Small intestine (tissue), 7 donors: ENCODE measurements at regions not wholly inside any gene's neighbourhood (a gene's known extent, or its start where the extent isn't known, plus 50 kb on each side); places are given as distances from the start of the nearest gene placed in this dataset.

Experiments used
- DNase-seq, 2 donors: peaks; one replicate each; pipeline versions ENCODE4 v3.0.0 to v3.0.0-alpha.2; 2013
- FAIRE-seq: peaks from 2 replicates; lab custom pipeline; 2012; peaks lifted over from hg19 to GRCh38; lab: Jason Lieb, UNC
- H3K27ac ChIP-seq, 3 donors: one replicate each; pipeline ENCODE4 v1.5.1; 2013; ENCODE audit warnings: low read length in 2 of 3, mild to moderate bottlenecking in 2 of 3, control low read depth in 1 of 3, inconsistent platforms in 1 of 3, low read depth in 1 of 3, moderate library complexity in 1 of 3
- H3K27me3 ChIP-seq, 3 donors: one replicate each; pipeline ENCODE4 v1.6.1; 2013; ENCODE audit warnings: low read length in 3 of 3, inconsistent platforms in 1 of 3; ENCODE audit not compliant: control insufficient read depth in 3 of 3, insufficient read depth in 3 of 3
- H3K36me3 ChIP-seq, 3 donors: one replicate each; pipeline ENCODE4 v1.6.1; 2013; ENCODE audit warnings: low read length in 3 of 3, inconsistent platforms in 1 of 3, low read depth in 1 of 3, mild to moderate bottlenecking in 1 of 3, moderate library complexity in 1 of 3; ENCODE audit not compliant: control insufficient read depth in 3 of 3, insufficient read depth in 2 of 3
- H3K4me1 ChIP-seq, 3 donors: one replicate each; pipeline ENCODE4 v1.6.1; 2013; ENCODE audit warnings: low read length in 2 of 3, inconsistent platforms in 1 of 3, low read depth in 1 of 3, mild to moderate bottlenecking in 1 of 3, moderate library complexity in 1 of 3; ENCODE audit not compliant: control insufficient read depth in 3 of 3, insufficient read depth in 2 of 3
- H3K4me3 ChIP-seq, 3 donors: one replicate each; pipeline ENCODE4 v1.5.1; 2013; ENCODE audit warnings: low read length in 3 of 3, control low read depth in 1 of 3, inconsistent platforms in 1 of 3, low read depth in 1 of 3, mild to moderate bottlenecking in 1 of 3, moderate library complexity in 1 of 3
- H3K9me3 ChIP-seq, 2 donors: one replicate each; pipeline ENCODE4 v1.6.1; 2013; ENCODE audit warnings: low read depth in 1 of 2, low read length in 1 of 2; ENCODE audit not compliant: control insufficient read depth in 2 of 2, insufficient read depth in 1 of 2
- WGBS, 3 donors: extraction: QIAGEN DNeasy Blood & Tissue Kit; methylation state at CpG; one replicate each; pipeline ENCODE4 v1.1.7; 2013; 5-methylcytosine and 5-hydroxymethylcytosine counted together
- donor health status: healthy with polysubstance abuse.
- donor health status: control.
- donor health status: control.
- donor health status: Bipolar disorder and iron deficiency.
- donor health status: healthy.

DNA sequence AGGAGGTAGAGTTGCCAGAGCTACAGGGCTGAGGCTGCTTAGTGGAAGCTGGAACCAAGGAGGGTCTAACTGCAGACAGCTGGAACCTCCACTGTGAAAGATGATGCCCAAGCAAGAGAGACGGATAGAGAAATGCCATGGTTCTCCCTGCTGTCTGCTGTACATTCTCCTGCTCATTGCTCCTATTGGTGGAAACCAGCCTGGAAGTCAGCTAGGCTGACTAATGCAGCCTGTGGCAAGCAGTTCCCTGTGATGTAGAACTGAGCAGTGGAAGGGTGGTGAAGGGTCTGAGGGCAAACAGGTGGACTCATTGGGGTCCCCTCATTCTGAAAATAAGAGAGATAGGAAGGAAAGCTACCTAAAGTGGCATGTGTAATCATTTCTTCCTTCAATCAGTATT, 563.6 kb downstream of the SLC4A3 start:
- Histone ChIP-seq H3K27me3 (no peaks in the 10 kb centered on the region), H3K4me1 (no peaks in the 10 kb centered on the region), H3K4me3 (no peak overlapping the region), H3K27ac (no peak overlapping the region), H3K9me3 (peaks cover 0 to 9% of the 10 kb centered on the region in 2 donors), H3K36me3 (no peaks in the 10 kb centered on the region)
- DNase-seq: no peak
- FAIRE-seq: no peak
- 0 to 38% (median 0%) methylated on average over 1 of the region's 1 CpG for WGBS, 3 donors

DNA sequence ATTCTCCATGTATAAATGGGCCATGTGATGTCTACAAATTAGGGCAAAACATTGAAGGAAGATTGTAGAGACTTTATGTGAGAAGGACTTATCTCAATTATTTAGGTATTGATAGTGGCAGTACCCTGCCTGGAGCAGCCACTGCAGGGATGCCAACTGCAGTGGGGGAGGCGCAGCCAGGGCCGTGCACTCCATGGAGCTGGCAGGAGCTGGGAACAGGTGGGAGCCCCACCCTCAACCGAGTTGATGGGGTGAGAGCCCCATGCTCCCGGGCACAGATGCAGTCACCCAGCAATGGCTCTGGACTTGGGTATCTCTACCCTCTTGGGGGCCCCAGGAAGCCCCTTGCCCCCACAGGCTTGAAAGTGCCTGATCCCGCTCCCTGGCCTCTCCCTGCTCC, 564.3 kb downstream of the SLC4A3 start:
- no peaks in the 10 kb centered on the region for H3K36me3 ChIP-seq
- no peak overlapping the region for H3K27ac ChIP-seq
- peaks cover 0 to 9% of the 10 kb centered on the region in 2 donors for H3K9me3 ChIP-seq
- H3K27me3 ChIP-seq: no peaks in the 10 kb centered on the region
- no peak for DNase-seq
- H3K4me1 ChIP-seq: no peaks in the 10 kb centered on the region
- WGBS, 3 donors: 78 to 93% (median 84%) methylated on average over 4 to 5 of the region's 5 CpGs
- H3K4me3 ChIP-seq: no peak overlapping the region
- FAIRE-seq: no peak

DNA sequence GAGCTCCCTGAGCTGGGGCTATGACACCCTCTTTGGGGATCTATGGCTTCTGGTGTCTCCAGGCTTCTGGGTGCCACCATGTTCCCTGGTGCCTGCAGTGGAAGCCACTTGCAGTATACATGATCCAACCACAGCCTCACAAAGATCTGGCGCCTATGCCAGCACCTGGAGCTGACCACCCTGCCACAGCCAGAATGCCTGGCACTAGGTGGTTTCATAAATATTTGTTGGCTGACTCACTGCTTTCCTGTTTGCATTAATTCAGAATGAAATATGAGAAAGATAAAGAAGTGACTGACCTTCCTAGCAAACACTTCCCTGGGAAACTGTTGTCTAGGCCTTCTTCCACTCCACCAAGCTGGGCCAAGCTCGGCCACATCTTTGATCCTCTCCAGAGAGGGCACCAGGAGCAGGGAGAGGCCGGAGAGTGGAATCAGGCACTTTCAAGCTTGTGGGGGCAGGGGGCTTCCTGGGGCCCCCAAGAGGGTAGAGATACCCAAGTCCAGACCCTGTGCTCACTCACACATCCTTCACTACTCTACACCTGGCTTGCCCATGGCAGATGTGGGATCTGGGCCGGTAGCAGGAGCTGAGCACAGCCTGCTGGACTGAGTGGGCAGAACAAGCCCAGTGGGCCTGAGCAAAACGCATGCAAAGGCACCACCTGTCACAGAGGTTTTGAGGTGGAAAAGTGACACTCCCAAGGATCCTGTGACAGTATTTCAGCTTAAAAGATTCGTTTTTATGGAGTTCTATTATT, 565.7 kb downstream of the SLC4A3 start:
- WGBS, 3 donors: 72 to 81% (median 75%) methylated on average over 6 of the region's 6 CpGs
- H3K4me1 ChIP-seq: no peaks in the 10 kb centered on the region

GRCh38 chr2:220194630-220195584, 567.5 kb downstream of the SLC4A3 start:
- DNase-seq (no peak), FAIRE-seq (no peak)
- Histone ChIP-seq H3K27me3 (no peaks in the 10 kb centered on the region), H3K27ac (no peak overlapping the region), H3K4me1 (no peaks in the 10 kb centered on the region), H3K4me3 (no peak overlapping the region), H3K36me3 (no peaks in the 10 kb centered on the region), H3K9me3 (peaks cover 0 to 9% of the 10 kb centered on the region in 2 donors)
- WGBS, 3 donors: 75 to 85% (median 78%) methylated on average over 10 of the region's 10 CpGs

More for the DNA sequence above, 565.7 kb downstream of the SLC4A3 start:
- peaks cover 0 to 9% of the 10 kb centered on the region in 2 donors for H3K9me3 ChIP-seq
- DNase-seq: no peak
- no peaks in the 10 kb centered on the region for H3K36me3 ChIP-seq
- H3K27me3 ChIP-seq: no peaks in the 10 kb centered on the region
- no peak overlapping the region for H3K27ac ChIP-seq
- FAIRE-seq: no peak
- no peak overlapping the region for H3K4me3 ChIP-seq

DNA sequence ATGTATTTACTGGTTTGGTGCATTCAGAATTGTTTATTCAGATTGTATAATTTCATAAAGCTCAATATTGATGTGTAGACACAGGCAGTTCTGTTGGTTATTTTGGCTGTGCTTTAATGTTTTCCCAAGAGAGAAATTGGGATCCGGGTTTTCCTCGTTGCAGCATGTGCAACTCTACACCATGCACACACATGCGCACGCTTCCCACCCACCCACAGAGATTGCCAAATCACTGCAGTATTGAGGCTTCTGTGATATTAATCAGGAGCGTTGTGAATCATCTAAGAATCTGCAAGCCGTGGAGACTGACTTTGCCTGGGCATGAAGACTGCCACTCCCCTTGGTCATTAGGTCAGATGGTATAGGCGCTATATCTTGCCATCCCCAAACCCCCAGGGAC, 571.5 kb downstream of the SLC4A3 start:
- Histone ChIP-seq H3K4me3 (no peak overlapping the region), H3K27me3 (no peaks in the 10 kb centered on the region), H3K27ac (no peak overlapping the region), H3K9me3 (peaks cover 0 to 7% of the 10 kb centered on the region in 2 donors), H3K4me1 (no peaks in the 10 kb centered on the region), H3K36me3 (no peaks in the 10 kb centered on the region)
- FAIRE-seq: no peak
- DNase-seq: no peak
- 71 to 82% (median 75%) methylated on average over 7 of the region's 7 CpGs for WGBS, 3 donors

DNA sequence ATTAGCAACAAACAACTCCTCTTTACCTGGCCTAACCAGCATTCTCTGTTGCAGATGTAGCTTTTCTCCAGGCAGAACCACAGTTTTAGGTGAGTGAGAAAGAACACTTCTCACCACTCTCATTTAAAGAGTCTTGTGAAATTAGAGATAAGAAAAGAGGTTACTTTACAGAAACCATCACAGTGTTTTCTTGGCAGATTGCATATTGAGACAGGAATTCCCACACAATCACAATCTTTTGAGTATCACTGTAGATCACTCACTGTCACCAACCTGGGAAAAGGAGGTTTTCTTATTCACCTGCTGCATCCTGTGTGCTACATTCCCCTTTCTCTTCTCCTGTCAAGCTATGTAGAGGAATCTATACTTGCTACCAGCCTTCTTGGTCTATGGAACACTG, 574.6 kb downstream of the SLC4A3 start:
- DNase-seq: no peak
- Histone ChIP-seq H3K9me3 (peaks cover 0 to 7% of the 10 kb centered on the region in 2 donors), H3K27me3 (no peaks in the 10 kb centered on the region), H3K36me3 (no peaks in the 10 kb centered on the region), H3K4me3 (no peak overlapping the region), H3K4me1 (no peaks in the 10 kb centered on the region), H3K27ac (no peak overlapping the region)
- FAIRE-seq: no peak

DNA sequence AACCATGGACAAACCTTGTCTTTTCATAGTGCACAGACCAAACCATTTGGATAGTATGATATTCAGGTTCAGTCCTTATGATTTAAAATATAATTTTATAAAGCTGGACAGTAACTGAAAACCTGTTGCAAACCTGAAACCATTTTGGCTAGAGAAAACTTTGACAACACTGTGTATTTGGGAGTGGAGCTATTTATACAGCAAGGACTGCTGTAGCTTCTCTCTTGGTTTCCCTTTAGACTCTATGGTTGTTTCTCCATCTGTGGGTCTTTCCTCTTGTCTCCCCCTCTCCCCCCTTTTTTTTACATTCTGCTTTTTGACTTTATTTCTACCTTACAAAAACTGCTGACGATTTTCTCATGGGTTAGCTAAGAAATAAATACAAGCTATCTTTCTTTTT, 581.7 kb downstream of the SLC4A3 start:
- no peak overlapping the region for H3K27ac ChIP-seq
- H3K27me3 ChIP-seq: no peaks in the 10 kb centered on the region
- H3K4me1 ChIP-seq: no peaks in the 10 kb centered on the region
- DNase-seq: no peak
- no peaks in the 10 kb centered on the region for H3K9me3 ChIP-seq
- WGBS, 3 donors: 23 to 58% (median 23%) methylated on average over 1 of the region's 1 CpG
- H3K36me3 ChIP-seq: no peaks in the 10 kb centered on the region
- H3K4me3 ChIP-seq: no peak overlapping the region
- FAIRE-seq: no peak

DNA sequence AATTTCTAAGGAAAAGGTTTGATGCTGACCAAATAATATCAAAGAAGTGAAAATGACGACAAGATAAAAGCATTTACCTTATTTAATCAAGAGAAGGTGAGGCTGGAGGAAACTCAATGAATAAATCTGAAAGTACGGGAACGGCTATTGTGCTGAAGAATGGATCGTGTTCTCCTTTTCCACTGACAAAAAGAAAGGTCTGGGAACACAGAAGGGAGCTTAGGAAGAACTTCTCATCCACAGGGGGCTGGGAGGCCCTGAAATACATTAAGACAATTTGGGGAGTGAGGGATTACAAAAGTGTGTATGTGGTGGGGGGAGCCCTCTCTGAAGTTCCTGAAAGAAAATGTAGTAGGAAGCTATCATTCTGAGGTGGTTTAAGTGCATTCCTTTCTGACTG, 582.3 kb downstream of the SLC4A3 start:
- no peak overlapping the region for H3K27ac ChIP-seq
- H3K27me3 ChIP-seq: no peaks in the 10 kb centered on the region
- no peaks in the 10 kb centered on the region for H3K9me3 ChIP-seq
- no peak for FAIRE-seq
- H3K4me3 ChIP-seq: no peak overlapping the region
- H3K4me1 ChIP-seq: no peaks in the 10 kb centered on the region
- DNase-seq: no peak
- WGBS, 3 donors: 73 to 78% (median 74%) methylated on average over 4 of the region's 4 CpGs
- H3K36me3 ChIP-seq: no peaks in the 10 kb centered on the region
